ENCODE measurements at regions not wholly inside any gene's neighbourhood (a gene's known extent, or its start where the extent isn't known, plus 50 kb on each side); places are given as distances from the start of the nearest gene placed in this dataset.

DNA sequence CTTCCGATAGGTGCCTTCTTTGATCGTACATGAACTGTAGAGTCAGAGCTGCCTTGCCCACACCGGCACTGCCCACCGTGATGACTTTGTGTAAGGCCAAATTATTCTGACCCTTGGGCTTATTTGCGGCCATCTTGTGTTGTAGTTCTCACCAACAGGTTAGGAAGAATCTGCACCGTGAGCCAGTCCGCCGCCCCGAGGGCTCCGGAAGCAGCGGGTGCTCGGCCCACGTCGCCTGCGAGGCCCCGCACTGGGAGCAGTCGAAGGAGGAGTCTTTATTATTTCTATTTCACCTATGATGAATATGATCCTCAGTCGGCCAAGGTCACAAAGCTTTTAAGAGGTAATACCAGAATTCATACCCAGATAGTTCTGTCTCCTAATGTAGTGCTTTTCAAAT is 70.6 kb upstream of the SYT1 start:
- TF ChIP-seq BHLHE40 (IDR thresholded peaks at IDR 0.05; ENCODE audit: borderline replicate concordance) (no peak), FOXA1 (IDR thresholded peaks at IDR 0.05) (no peak), FOXK2 (IDR thresholded peaks at IDR 0.05) (no peak), ZNF384 (IDR thresholded peaks at IDR 0.05) (no peak), LEF1 (IDR thresholded peaks at IDR 0.05; ENCODE audit: borderline replicate concordance) (no peak), SUZ12 (IDR thresholded peaks at IDR 0.05) (no peak), CTBP1 (IDR thresholded peaks at IDR 0.05; ENCODE audit: borderline replicate concordance) (no peak), TARDBP (IDR thresholded peaks at IDR 0.05) (no peak), HDGF (IDR thresholded peaks at IDR 0.05; ENCODE audit: borderline replicate concordance) (no peak), SP1 (IDR thresholded peaks at IDR 0.05) (no peak)

Data from HEK293T (cell line).